ENCODE measurements at regions not wholly inside any gene's neighbourhood (a gene's known extent, or its start where the extent isn't known, plus 50 kb on each side); places are given as distances from the start of the nearest gene placed in this dataset.

- no peak for DNase-seq
Measured at GRCh38 chr2:217402761-217403383, 543.0 kb upstream of the TNP1 start.

GRCh38 chr2:217402144-217402543, 542.3 kb upstream of the TNP1 start:
- no peak for DNase-seq

GRCh38 chr2:217399291-217399690, 539.4 kb upstream of the TNP1 start:
- no peak for DNase-seq

GRCh38 chr2:217398860-217399259, 539.0 kb upstream of the TNP1 start:
- no peak for DNase-seq

- no peak for DNase-seq
Measured at GRCh38 chr2:217398101-217398500, 538.2 kb upstream of the TNP1 start.

GRCh38 chr2:217396586-217396985, 536.7 kb upstream of the TNP1 start:
- no peak for DNase-seq

- DNase-seq, result no peak
Measured at GRCh38 chr2:217396165-217396564, 536.3 kb upstream of the TNP1 start.

GRCh38 chr2:217394510-217395351, 534.9 kb upstream of the TNP1 start:
- no peak for DNase-seq

- no peak for DNase-seq
Measured at GRCh38 chr2:217393585-217394032, 533.7 kb upstream of the TNP1 start.

- no peak for DNase-seq
Measured at GRCh38 chr2:217392930-217393584, 533.2 kb upstream of the TNP1 start.

GRCh38 chr2:217387776-217388387, 528.0 kb upstream of the TNP1 start:
- DNase-seq, result no peak

- DNase-seq, result no peak
Measured at GRCh38 chr2:217386041-217386440, 526.2 kb upstream of the TNP1 start.

GRCh38 chr2:217383620-217384019, 523.8 kb upstream of the TNP1 start:
- no peak for DNase-seq

- no peak for DNase-seq
Measured at GRCh38 chr2:217382794-217383193, 522.9 kb upstream of the TNP1 start.

GRCh38 chr2:217379807-217380206, 519.9 kb upstream of the TNP1 start:
- no peak for DNase-seq

GRCh38 chr2:217372794-217373193, 512.9 kb upstream of the TNP1 start:
- no peak for DNase-seq

- no peak for DNase-seq
Measured at GRCh38 chr2:217371781-217372213, 511.9 kb upstream of the TNP1 start.

- DNase-seq, result no peak
Measured at GRCh38 chr2:217370391-217370790, 510.5 kb upstream of the TNP1 start.

- no peak for DNase-seq
Measured at GRCh38 chr2:217367464-217367863, 507.6 kb upstream of the TNP1 start.

- no peak for DNase-seq
Measured at GRCh38 chr2:217366966-217367365, 507.1 kb upstream of the TNP1 start.

GRCh38 chr2:217366266-217366895, 506.5 kb upstream of the TNP1 start:
- no peak for DNase-seq

GRCh38 chr2:217365656-217366055, 505.8 kb upstream of the TNP1 start:
- DNase-seq, result no peak

GRCh38 chr2:217364224-217364623, 504.4 kb upstream of the TNP1 start:
- DNase-seq, result no peak
